ENCODE measurements at regions not wholly inside any gene's neighbourhood (a gene's known extent, or its start where the extent isn't known, plus 50 kb on each side); places are given as distances from the start of the nearest gene placed in this dataset.
"Not testable (repeated sequence)": the region's sequence is repeated elsewhere in the genome, so short reads cannot be mapped to it uniquely, and the experiment has no call there.

DNA sequence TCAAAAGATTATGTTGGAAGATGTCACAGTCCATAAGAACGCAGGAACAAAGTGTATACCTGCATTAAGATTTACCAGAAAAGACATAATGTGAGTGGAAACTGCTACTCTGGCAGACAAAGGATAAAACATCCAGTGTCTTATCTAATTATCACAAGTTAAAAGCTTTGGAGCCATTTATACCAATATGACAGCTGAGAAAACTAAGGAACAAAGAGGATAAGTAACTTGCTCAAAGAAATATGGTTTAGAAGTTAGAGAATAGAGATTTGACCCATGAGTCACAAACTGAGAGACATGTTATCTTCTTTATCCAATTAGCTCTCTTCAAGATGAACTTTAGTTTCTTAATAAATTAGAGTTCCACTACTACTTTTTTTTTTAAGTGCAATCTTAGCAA lies 1473.7 kb downstream of the OTOL1 start:
- TF ChIP-seq, protein P1, sequence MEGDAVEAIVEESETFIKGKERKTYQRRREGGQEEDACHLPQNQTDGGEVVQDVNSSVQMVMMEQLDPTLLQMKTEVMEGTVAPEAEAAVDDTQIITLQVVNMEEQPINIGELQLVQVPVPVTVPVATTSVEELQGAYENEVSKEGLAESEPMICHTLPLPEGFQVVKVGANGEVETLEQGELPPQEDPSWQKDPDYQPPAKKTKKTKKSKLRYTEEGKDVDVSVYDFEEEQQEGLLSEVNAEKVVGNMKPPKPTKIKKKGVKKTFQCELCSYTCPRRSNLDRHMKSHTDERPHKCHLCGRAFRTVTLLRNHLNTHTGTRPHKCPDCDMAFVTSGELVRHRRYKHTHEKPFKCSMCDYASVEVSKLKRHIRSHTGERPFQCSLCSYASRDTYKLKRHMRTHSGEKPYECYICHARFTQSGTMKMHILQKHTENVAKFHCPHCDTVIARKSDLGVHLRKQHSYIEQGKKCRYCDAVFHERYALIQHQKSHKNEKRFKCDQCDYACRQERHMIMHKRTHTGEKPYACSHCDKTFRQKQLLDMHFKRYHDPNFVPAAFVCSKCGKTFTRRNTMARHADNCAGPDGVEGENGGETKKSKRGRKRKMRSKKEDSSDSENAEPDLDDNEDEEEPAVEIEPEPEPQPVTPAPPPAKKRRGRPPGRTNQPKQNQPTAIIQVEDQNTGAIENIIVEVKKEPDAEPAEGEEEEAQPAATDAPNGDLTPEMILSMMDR (IDR thresholded peaks at IDR 0.05; ENCODE audit: insufficient read depth, low read length, poor library complexity, severe bottlenecking) = no peak
- no peak overlapping the region for H3K4me3 ChIP-seq (ENCODE audit: low read depth, low read length)
- H3K27me3 ChIP-seq (ENCODE audit: control insufficient read depth, insufficient read depth, low read length) = no peaks in the 10 kb centered on the region
- H3K36me3 ChIP-seq (ENCODE audit: control insufficient read depth, insufficient read depth, low read length) = no peaks in the 10 kb centered on the region
- no peak for DNase-seq (ENCODE audit: low read depth)

DNA sequence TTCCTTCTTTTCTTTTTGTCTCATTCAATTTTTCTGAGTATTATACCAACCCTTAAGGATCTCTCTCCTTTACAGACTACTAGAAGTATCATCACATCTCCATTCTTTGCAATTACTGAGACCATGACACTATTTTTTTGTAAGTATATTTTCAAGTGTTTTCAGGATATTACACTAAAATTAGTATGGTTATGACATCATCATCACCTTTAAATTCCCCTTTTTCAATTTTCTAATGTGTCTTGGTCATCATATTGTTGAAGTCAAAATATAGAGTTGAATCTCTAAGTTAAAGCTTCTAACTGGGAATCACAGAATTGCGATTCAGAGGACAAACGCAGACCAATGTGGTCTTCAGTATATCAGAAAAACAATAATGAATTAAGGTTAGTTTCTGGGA lies 1475.1 kb downstream of the OTOL1 start:
- Histone ChIP-seq H3K27me3 (ENCODE audit: control insufficient read depth, insufficient read depth, low read length) (no peaks in the 10 kb centered on the region), H3K4me3 (ENCODE audit: low read depth, low read length) (no peak overlapping the region), H3K36me3 (ENCODE audit: control insufficient read depth, insufficient read depth, low read length) (no peaks in the 10 kb centered on the region)
- DNase-seq (ENCODE audit: low read depth) = no peak
- TF ChIP-seq, protein P1 (IDR thresholded peaks at IDR 0.05; ENCODE audit: insufficient read depth, low read length, poor library complexity, severe bottlenecking) = no peak

DNA sequence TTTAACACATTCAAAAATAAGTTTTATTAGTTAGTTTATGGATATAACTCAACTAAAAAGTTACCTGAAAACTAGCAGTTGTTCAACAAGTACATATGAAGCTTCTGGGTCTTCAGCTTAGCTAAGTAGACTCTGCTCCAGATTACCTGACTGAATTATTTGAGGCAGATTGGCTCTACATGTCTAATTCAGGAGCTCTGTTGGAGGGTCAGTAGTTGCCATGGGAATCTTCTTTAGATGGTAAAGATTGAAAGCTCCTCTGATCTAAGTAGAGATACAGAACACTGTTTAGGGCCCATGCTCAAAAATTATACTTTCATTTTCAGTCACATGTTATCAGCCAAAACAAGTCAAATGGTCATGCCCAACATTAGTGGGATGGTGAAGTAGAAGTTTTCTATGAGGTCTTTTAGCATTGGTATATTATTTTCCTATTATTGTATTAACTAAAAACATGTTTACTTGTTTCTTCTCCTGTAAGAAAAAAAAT lies 1476.9 kb downstream of the OTOL1 start:
- DNase-seq (ENCODE audit: low read depth) = no peak
- Histone ChIP-seq H3K36me3 (ENCODE audit: control insufficient read depth, insufficient read depth, low read length) (no peaks in the 10 kb centered on the region), H3K27me3 (ENCODE audit: control insufficient read depth, insufficient read depth, low read length) (no peaks in the 10 kb centered on the region), H3K4me3 (ENCODE audit: low read depth, low read length) (no peak overlapping the region)
- TF ChIP-seq, protein P1 (IDR thresholded peaks at IDR 0.05; ENCODE audit: insufficient read depth, low read length, poor library complexity, severe bottlenecking) = no peak

DNA sequence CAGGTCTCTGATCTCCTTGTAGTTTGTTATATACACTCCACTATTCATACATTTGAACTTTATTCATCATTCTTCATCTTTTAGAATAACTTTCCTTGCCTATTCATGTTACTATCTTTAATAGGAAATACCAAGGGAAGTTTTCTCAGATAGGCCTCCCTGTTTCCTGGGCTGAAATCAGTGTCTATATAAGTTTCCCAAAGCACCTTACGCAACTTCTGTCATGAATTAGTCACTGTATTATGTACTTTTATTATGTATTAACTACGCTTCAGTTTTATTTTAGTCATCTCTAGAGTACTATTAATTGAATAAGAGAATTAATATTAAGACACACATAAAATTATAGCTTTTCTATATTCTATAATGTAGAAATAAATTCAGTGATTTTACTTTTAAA lies 1481.5 kb downstream of the OTOL1 start:
- TF ChIP-seq, protein P1 (IDR thresholded peaks at IDR 0.05; ENCODE audit: insufficient read depth, low read length, poor library complexity, severe bottlenecking) = no peak
- H3K4me3 ChIP-seq (ENCODE audit: low read depth, low read length) = no peak overlapping the region
- no peaks in the 10 kb centered on the region for H3K36me3 ChIP-seq (ENCODE audit: control insufficient read depth, insufficient read depth, low read length)
- DNase-seq (ENCODE audit: low read depth) = no peak
- H3K27me3 ChIP-seq (ENCODE audit: control insufficient read depth, insufficient read depth, low read length) = no peaks in the 10 kb centered on the region

DNA sequence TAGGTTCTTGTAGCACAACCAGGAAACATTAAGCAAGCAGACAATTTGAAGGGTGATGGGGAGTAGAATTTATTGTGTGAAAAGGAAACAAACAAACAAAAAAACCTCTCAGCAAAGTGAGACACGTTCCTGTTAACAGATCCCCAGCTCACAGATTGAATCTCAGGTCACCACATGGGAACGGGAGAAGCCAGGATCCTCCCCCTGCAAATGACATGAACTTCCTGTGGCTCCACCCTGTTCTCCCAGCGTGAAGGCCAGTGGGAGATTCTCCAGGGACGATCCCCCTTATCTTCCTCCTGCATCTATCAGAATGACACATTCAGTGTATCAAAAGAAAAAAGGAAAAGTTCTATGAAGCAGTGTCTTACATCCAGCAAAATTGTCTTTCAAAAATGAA lies 1488.1 kb downstream of the OTOL1 start:
- Histone ChIP-seq H3K36me3 (ENCODE audit: control insufficient read depth, insufficient read depth, low read length) (no peaks in the 10 kb centered on the region), H3K4me3 (ENCODE audit: low read depth, low read length) (no peak overlapping the region), H3K27me3 (ENCODE audit: control insufficient read depth, insufficient read depth, low read length) (no peaks in the 10 kb centered on the region)
- TF ChIP-seq, protein P1 (IDR thresholded peaks at IDR 0.05; ENCODE audit: insufficient read depth, low read length, poor library complexity, severe bottlenecking) = no peak
- DNase-seq (ENCODE audit: low read depth) = no peak

DNA sequence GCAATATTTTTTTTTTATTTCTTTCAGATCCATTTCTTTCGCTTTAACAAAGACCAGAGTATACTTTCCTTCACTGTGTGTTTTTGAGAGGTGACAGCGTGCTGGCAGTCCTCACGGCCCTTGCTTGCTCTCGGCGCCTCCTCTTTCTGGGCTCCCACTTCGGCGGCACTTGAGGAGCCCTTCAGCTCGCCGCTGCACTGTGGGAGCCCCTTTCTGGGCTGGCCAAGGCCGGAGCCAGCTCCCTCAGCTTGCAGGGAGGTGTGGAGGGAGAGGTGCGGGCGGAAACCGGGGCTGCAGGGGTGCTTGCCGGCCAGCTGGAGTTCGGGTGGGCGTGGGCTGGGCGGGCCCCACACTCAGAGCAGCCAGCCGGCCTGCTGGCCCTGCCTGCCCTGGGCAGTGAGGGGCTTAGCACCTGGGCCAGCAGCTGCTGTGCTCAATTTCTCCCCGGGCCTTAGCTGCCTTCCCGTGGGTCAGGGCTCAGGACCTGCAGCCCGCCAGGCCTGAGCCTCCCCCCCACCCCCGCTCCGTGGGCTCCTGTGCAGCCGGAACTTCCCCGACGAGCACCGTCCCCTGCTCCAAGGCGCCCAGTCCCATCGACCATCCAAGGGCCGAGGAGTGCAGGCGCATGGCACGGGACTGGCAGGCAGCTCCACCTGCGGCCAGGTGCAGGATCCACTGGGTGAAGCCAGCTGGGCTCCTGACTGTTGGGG lies 1490.6 kb downstream of the OTOL1 start:
- not testable (repeated sequence) for H3K4me3 ChIP-seq (ENCODE audit: low read depth, low read length); H3K36me3 ChIP-seq (ENCODE audit: control insufficient read depth, insufficient read depth, low read length); DNase-seq (ENCODE audit: low read depth); H3K27me3 ChIP-seq (ENCODE audit: control insufficient read depth, insufficient read depth, low read length)
